GM19324 (cell line): ENCODE measurements at regions not wholly inside any gene's neighbourhood (a gene's known extent, or its start where the extent isn't known, plus 50 kb on each side); places are given as distances from the start of the nearest gene placed in this dataset.

Experiments
- ATAC-seq: cut with Tn5 transposase; IDR thresholded peaks from one replicate; pipeline ENCODE4 v1.9.1; 2021; ENCODE audit warnings: mild to moderate bottlenecking, moderate library complexity; ENCODE audit not compliant: unreplicated experiment, low FRiP score

DNA sequence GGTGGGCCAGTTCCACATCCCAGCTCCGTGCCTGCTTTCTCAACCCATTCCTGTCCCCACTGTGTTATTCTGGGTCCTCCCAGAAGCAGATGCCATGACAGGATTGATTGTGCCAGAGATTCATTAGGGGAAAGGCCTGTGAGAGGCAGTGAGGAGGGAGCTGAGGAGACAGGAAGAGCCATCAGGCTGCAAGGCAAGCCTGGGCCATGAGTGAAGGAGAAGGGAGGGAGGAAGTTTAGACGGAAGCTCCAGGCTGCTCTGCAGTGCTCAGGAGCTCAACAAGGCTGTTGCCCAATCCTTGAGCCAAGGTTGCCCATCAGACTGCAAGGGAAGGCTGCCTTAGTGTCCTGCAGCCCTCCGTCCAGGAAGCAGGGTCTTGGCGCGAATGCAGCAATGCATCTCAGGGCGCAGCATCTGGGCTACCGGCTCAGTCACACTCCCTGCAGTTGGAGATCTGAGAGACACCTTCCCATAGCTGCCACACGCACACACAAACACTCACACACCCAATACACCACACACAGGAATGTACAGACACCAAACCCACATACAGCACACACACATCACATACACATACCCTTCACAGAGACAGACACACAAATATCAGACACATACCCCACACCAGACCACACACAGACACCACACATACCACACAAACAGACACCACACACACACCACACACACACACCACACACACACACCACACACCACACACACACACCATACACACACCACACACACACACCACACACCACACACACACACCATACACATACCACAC lies 139.5 kb upstream of the NDUFV2 start:
- no peak for ATAC-seq

GRCh38 chr18:8963876-8964275 lies 138.6 kb upstream of the NDUFV2 start:
- no peak for ATAC-seq

DNA sequence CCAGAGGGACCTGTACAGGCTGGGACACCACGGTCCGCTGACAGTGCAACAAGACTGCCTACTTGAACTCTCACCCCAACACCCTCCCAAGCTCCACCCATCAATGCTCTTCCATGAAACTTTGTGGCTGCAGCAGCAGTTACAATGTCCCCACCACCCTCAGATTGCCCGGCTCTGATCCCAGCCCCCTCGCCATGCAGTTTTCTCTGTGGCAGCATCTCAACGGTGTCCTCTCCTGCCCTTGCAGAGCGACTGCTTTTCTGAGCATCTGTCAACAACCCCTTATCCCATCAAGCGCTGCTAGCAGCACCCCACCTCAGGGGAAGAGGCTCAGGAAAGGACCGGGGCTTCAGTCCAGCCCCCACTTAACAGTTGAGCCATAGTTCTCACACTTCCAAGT lies 137.1 kb upstream of the NDUFV2 start:
- ATAC-seq = no peak

- ATAC-seq = no peak
Measured at GRCh38 chr18:8966821-8967220, 135.7 kb upstream of the NDUFV2 start.

DNA sequence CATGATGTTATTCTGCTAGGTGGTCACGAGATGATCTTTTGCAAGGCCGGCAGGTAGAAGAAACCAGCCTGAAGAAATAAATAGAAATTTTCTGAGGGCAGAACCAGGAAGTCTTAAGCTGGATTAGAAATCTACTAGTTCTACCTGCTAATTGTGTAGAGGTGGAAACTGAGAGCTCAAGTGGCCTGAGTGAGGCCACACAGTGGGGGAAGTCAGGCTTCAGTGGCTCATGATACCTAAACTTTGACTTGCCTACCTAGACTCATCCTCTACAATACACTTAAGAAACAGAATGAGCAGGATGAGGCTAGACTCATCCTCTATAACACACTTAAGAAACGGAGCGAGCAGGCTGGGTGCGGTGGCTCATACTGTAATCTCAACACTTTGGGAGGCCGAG lies 134.9 kb upstream of the NDUFV2 start:
- no peak for ATAC-seq

DNA sequence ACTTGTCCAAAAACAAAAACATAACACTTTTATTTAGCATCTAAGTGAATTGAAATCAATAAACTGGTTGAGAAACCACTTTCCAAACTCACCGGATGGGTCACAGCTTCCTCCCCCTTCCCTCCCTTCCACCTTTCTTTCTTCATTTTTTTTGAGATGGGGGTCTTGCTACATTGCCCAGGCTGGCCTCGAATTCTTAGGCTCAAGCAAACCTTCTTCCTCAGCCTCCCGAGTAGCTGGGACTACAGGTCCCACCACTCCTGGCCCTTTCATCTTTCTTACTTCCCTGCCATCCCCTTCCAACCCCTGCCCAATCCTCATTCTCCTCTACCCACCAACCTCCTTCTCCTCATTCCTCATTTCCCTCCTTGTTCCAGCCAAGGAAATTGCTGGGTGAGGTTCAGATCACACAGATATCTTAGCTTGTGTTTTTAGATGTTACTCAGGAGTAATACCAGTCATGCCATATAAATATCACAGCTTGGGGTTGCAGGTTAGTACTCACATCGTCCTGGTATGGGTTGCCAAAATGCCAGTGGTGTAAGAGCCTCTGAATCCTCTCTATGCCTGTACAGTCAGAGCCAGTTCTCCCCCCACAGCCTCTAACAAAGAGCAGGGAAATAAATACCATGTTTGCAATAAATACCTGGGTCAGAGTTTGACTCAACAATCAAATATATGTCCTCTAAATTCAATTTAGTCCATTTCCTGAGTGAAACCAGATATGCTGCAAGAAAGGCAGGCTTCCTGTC lies 132.7 kb upstream of the NDUFV2 start:
- ATAC-seq = no peak

GRCh38 chr18:8970843-8971242 lies 131.7 kb upstream of the NDUFV2 start:
- ATAC-seq = no peak

DNA sequence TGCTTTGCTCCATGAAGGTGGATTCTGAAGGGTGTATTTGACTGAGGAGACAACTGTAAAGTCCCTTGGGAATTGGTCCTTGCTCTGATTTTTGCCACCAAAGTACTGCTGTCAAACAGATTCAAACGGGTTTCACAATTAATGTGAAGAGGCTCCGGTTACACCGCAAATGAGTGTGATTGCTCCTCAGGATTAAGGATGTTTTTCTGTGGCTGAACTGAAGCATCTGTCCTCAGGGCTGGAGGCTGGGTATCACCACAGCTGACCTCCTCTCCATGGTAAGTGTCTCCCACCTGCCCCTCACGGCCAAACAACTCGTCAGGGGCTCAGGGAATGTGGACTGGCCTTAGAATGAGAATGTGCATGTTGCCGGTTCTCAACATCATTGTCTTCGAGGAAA lies 130.4 kb upstream of the NDUFV2 start:
- no peak for ATAC-seq

DNA sequence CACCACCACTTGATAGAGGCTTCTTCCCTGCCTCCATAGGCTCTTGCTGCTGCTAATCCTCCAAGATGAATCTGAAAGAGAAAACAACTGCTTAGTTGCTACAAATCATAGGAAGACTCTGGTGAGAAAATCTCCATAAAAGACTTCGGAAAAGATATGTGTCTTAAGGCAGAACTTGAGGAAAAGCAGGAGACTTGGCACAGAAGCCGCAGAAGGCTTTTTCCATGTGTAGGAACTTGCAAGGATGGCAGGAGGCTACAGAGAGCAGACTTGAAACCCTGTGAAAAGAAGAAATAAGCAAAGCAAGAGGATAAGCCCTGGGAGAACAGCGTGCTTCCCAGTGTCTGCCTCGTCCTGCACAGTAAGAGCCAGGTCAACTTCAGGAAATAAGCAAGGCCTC lies 128.2 kb upstream of the NDUFV2 start:
- no peak for ATAC-seq

- no peak for ATAC-seq
Measured at GRCh38 chr18:8974696-8975095, 127.8 kb upstream of the NDUFV2 start.

DNA sequence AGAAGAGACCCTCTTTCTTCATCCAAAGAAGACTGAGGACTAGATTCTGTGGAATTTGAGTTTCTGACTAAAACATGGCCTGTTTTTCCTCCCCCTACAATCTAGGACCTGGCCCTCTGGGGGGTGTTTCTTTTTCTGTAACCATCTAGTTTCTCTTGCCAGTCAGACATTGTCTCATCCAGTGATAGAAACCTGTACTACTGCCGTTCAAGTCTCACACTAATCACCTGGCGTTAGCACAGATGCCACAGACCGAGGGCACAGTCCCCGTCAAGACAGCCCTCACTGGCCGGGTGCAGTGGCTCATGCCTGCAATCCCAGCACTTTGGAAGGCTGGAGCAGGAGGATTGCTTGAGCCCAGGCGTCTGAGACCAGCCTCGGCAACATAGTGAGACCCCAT lies 126.9 kb upstream of the NDUFV2 start:
- ATAC-seq = no peak

DNA sequence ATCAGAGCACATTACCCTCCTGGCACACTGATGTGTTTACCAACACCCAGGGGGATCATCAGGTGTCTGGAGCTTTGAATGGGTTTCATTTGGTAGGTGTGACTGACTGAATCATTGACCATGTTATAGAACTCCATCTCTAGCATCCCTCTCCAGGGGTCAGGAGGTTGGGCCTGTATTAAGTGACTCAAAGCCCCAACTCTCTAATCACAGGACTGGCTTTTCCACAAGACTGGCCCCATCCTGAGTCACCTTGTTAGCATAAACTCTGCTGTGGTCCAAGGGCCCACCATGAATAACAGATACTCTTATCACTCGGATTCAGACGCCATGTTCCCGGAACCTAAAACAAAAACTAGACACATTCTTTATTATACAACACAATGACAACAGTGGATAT lies 125.9 kb upstream of the NDUFV2 start:
- ATAC-seq = no peak

DNA sequence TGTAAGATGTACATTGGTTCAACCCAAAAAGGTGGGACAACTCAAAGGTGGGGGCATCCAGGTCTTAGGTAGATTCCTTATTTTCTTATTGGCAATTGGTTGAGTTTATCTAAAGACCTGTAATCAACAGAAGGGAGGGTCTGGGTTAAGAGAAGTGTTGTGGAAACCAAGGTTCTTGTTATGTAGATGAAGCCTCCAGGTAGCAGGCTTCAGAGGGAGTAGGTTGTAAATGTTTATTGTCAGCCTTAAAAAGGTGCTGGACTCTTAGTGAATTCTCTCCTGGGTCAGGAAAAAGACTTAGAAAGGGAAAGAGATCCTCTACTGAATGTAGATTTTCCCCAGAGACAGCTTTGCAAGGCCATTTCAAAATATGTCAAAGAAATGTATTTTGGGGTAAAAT lies 125.3 kb upstream of the NDUFV2 start:
- ATAC-seq = no peak

DNA sequence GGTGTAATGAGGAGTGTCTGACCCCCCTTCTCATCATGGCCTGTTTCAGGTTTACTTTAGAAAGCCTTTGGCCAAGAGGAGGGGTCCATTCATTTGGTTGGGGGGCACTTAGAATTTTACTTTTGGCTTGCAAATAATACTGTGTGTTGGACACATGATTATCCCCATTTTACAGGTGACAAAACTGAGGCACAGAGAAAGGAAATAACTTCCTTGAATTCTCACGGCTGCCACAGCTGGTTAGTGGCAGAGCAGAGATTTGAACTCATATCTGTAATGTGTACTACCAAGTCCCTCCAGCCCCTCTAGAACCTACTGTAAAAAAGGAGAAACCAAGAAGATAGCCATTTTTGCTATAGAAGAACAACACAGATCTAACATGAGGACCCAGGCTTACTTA lies 124.8 kb upstream of the NDUFV2 start:
- no peak for ATAC-seq

- no peak for ATAC-seq
Measured at GRCh38 chr18:8978394-8978793, 124.1 kb upstream of the NDUFV2 start.

DNA sequence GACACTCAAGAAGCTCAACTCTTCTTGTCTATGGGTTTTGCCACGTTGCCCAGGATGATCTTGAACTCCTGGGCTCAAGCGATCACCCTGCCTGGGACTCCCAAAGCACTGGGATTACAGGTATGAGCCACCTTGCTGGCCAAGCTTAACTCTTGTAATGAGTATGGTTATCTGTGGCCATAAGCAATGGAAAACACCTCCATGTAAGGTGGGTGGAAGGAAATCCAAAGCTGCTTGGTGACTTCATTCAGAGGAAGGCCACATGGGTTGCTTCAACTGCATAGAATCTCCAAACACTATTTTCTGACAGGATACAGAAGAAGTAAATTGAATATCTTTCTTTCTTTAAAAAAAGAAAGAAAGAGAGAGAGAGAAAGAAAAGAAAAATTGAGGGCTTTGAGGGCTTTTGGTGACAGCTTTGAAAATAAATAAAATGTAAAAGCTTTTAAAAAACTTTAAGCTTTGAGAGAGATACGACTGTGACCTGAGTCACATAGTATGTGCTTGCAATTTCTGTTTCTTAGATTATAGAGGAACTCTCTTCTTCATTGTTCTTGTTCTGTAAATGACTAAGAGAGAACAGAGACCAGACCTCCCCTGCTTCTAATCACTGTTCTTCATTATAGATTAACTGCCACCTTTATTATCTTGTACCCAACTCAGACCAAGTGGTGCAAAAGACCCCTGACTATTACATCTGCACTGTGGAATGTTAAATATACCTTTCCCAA lies 123.1 kb upstream of the NDUFV2 start:
- ATAC-seq = no peak

- no peak for ATAC-seq
Measured at GRCh38 chr18:8980496-8980895, 122.0 kb upstream of the NDUFV2 start.

DNA sequence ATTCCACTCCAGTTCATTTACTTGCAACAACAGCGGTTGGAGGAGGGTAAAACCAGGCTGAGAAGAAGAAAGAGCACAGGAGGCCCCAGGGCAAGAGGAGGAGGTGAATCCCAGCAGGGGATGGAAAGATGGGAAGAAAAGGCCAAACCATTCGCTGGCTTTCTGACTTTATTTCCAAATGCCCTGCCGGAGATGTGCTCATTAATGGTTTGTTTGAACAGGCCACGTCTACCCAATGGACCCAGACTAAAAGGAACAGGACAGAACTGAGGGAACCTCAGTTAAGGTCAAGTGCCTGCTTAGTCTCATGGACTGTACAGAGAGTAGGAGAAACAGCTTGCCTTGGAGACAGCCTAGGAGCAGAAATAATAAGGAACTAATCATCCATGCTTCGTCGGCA lies 121.6 kb upstream of the NDUFV2 start:
- no peak for ATAC-seq

DNA sequence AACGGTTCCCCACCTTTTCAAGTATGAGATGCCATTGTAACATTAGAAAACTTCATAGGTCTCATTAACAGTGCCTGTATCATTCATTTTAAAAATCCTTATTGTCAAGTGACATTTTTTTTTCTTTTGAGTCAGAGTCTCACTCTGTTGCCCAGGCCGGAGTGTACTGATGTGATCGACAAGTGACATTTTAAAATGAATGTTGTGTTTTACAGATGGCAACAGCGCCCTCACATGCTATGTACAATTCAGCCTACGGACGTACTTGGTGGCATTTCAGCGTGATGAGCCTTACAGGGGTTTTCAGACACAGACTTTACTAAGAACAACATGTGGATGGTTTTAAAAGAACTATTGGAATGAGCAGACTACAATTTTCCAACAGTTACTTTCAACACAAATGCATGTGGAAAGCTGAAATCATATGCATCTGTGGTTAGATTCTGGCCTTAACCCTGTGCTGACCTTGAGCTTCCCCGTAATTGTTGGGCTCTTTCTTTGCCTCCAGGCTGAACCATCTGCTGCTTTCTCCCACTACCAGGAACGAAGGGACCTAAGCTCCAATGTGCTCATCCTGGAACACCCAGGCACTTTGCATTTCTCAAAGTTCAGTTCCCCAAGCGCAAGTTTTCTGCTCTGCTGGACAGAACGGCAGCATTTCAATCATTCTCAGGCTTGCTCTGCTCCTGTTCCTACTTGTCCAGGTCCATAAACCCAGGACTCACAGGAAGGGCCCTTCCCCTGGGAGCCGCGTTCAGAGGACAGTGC lies 119.9 kb upstream of the NDUFV2 start:
- ATAC-seq = no peak

DNA sequence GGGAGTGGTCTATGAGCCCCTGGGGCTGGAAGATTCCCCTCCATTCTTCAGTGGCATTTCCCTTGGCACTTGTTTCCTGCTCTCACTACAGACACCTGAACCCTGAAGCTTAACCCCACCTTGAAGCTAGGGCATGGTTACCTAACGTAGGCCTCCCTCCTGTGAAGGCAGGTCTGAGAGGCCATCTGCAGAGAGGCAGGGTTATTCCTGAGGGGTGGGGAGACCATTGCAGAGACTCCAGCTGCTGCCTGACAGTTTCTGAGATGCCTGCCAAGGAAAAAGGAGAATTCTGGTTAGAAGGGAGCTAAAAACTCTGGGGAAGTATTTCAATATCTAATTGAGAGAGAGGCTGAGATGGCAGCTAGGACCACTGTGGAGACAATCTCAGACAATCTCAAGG lies 119.3 kb upstream of the NDUFV2 start:
- no peak for ATAC-seq
